ENCODE measurements at regions not wholly inside any gene's neighbourhood (a gene's known extent, or its start where the extent isn't known, plus 50 kb on each side); places are given as distances from the start of the nearest gene placed in this dataset.
A peak's percentile ranks its signal among the peaks of the same experiment; 100 is the strongest.

DNA sequence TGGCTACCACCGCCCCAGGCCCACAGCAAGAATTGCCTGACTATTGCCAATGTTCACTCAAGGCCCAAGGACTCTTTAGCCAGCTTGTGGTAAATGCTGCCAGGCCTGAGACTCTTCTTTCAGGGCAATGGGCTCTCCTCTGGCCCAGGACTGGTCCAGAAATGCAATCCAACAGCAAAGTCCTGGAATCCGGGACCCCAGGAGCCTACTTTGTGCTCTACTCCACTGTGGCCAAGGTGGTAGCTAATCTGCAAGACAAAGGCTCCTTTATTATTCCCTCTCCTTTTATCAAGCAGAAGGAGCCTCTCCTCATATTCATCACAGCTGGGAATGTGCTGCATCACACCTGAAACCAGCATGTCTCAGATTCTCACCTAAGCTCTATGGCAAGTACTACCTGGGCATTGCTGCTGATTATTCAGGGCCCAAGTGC lies 107.6 kb upstream of the PRSS58 start:
- no peak for TF ChIP-seq JUND (IDR thresholded peaks at IDR 0.05; ENCODE audit: low read depth)
- no peak for DNase-seq (ENCODE audit: low read depth in 1 of 2, low spot score in 1 of 2)
- in situ Hi-C loops (cut with HindIII; ENCODE audit: low pct_unique_long_range_greater_than_20kb, low sequenced_read_pairs) = no loop called here

DNA sequence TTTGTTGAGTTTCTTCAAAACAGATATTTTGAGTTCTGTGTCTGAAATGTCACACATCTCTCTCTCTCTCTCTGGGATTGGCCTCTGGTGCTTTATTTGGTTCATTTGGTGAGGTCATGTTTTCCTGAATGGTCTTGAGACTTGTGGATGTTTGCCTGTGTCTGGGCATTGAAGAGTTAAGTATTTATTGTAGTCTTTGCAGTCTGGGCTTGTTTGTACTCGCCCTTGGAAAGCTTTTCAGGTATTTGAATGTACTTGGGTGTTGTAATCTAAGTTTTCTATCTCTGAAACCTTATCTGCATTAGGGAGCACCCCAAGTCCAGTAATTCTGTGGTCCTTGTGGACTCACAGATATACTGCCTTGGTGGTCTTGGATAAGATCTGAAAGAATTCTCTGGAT lies 106.7 kb upstream of the PRSS58 start:
- in situ Hi-C loops (cut with HindIII; ENCODE audit: low pct_unique_long_range_greater_than_20kb, low sequenced_read_pairs) = no loop called here
- TF ChIP-seq JUND (IDR thresholded peaks at IDR 0.05; ENCODE audit: low read depth) = no peak
- no peak for DNase-seq (ENCODE audit: low read depth in 1 of 2, low spot score in 1 of 2)

DNA sequence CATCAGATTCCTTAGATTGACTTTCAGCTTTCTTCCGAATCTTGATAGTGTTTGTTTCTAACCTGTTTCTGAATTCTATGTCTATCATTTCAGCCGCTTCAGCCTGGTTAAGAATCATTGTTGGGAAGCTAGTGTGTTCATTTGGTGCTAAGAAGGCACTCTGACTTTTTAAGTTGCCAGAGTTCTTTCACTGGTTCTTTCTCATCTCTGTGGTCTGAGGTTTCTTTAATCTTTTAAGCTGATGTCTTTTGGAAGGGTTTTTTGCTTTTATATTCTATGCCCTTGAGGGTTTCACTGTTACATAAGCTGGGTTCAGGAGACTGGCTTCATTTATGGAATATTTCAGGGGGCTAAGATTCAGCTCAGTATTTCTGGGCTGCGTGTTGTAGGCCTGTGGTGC lies 104.5 kb upstream of the PRSS58 start:
- in situ Hi-C loops (cut with HindIII; ENCODE audit: low pct_unique_long_range_greater_than_20kb, low sequenced_read_pairs) = no loop called here
- no peak for DNase-seq (ENCODE audit: low read depth in 1 of 2, low spot score in 1 of 2)
- no peak for TF ChIP-seq JUND (IDR thresholded peaks at IDR 0.05; ENCODE audit: low read depth)

DNA sequence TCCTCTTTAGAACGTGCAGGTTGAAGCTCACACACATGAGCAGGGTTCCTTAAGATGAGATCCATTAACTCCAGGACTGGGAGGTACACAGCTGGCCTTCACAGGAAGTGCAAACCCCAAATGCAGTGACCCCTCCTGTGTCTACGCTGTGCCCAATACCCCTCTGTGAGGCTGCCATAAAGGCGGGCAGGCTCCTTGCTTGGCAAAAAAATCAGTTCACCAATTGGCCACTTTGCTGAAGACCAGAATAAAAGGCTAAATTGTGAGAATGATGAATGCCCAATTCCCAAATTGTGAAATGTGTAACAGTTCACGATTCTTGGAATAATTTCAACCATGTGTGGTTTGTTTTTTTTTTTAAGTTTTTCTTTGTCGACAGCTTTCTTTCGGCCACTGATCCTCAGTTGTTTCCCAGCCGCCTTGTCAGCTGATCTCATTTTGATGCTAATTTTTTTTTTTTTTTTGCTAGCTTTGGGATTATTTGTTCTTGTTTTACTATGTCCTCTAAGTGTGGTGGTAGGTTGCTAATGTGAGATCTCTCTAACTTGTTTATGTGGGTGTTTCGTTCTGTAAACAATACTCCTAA lies 101.9 kb upstream of the PRSS58 start:
- in situ Hi-C loops (cut with HindIII; ENCODE audit: low pct_unique_long_range_greater_than_20kb, low sequenced_read_pairs) = no loop called here
- no peak for DNase-seq (ENCODE audit: low read depth in 1 of 2, low spot score in 1 of 2)
- TF ChIP-seq JUND (IDR thresholded peaks at IDR 0.05; ENCODE audit: low read depth) = no peak

DNA sequence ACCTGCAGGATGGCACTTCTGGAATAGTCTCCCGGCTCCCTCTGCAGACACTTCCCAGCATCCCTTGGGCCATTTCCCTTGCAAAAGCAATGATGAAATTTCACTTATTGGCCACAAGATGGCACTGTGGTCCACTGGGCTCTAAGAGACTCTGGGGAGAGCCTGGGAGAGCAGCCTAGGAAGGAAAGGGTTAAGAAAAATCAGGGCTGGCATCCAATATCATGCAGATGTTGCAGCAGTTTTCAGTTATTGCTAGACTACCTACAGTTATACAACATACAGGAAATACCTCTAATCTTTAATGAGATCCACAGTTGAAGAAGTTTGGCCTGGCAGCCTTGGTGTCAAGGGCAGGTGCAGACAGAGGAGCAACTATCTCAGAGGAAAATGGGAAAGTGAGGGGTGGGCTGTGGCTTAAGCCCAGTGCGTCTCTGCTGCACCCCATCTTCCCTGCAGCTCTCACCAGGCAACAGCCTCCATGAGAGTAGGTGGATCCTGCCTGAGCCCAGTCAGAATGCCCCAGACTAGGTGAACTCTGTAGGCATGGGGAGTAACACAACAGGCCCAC lies 100.2 kb upstream of the PRSS58 start:
- in situ Hi-C loops (cut with HindIII; ENCODE audit: low pct_unique_long_range_greater_than_20kb, low sequenced_read_pairs) = no loop called here
- DNase-seq (ENCODE audit: low read depth in 1 of 2, low spot score in 1 of 2) = peak in 1 of 2 experiments; percentile 72
- TF ChIP-seq JUND (IDR thresholded peaks at IDR 0.05; ENCODE audit: low read depth) = no peak

DNA sequence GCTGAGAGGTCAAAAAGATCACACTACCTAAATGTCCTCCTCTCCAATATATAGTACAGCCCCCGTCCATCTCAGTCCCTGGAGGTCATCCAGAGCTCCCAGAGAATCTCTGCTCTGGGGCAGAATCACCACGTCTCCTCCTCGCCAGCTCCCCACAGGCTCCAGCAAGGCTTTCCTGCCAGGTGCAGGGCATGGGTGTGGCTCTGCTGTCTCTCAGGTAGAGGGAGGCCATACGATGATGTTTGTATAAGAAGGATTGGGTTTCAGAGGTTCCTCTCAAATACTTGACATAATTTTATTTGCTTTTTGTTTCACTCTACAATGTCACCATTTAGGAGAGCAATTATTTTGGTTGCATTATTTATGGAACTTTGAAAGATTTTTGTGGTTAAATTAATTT lies 98.3 kb upstream of the PRSS58 start:
- TF ChIP-seq JUND (IDR thresholded peaks at IDR 0.05; ENCODE audit: low read depth) = no peak

DNA sequence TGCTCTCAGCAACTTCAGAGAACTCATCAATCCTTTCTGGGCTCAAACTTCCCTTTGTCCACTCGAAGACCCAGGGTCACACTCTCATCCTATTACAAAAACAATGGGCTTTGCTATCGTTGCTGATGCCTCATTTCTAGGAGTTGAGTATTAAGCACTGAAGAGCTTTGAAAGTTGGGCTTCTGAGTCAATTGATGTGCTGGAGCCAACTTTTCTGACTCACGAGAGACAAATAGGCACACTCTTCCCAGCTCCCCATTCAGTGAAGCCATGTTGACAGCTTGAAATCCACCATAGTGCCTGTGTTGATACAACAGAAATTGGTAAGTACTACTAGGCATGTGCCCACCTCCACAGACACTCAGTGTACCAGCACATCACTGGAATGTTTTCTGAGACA lies 97.5 kb upstream of the PRSS58 start:
- TF ChIP-seq JUND (IDR thresholded peaks at IDR 0.05; ENCODE audit: low read depth) = no peak
- no peak for DNase-seq (ENCODE audit: low read depth in 1 of 2, low spot score in 1 of 2)
- in situ Hi-C loops (cut with HindIII; ENCODE audit: low pct_unique_long_range_greater_than_20kb, low sequenced_read_pairs) = no loop called here

More for the DNA sequence above, 98.3 kb upstream of the PRSS58 start:
- no peak for DNase-seq (ENCODE audit: low read depth in 1 of 2, low spot score in 1 of 2)
- in situ Hi-C loops (cut with HindIII; ENCODE audit: low pct_unique_long_range_greater_than_20kb, low sequenced_read_pairs) = no loop called here

DNA sequence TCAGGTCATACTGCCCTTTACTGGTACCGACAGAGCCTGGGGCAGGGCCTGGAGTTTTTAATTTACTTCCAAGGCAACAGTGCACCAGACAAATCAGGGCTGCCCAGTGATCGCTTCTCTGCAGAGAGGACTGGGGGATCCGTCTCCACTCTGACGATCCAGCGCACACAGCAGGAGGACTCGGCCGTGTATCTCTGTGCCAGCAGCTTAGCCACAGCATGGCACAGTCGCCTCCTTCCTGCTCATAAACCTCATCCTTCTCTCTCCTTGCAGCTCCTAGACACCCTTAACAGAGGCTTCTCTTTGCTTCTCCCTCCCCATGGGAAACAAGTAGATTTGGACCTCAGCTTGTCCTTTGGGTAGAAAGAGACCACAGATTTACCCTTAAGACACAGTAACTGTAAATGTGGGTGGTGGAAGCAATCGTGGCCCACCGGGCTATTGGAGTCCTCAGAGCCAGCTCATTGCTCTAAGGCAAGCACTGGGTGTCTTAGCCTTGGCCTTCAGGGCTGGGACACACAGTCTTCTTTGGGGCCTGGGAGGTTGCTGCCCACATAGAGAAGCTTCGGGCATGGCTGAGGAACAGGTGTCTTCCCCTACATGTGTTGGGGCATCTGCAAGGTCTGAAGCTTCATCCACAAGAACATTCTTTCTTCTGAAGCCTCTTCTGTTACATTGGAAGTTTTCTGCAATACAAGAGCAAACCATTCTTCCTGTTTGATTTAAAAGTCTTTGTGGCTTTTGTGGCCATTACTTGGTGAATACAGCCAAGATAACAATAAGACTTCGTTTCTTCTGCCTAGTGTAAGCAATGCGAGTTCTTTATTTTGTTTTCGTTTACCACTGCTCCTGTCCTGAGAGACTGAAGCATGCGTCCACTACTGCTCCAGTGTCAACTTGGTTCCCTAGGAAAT lies 95.5 kb upstream of the PRSS58 start:
- no peak for TF ChIP-seq JUND (IDR thresholded peaks at IDR 0.05; ENCODE audit: low read depth)
- no peak for DNase-seq (ENCODE audit: low read depth in 1 of 2, low spot score in 1 of 2)
- in situ Hi-C loops (cut with HindIII; ENCODE audit: low pct_unique_long_range_greater_than_20kb, low sequenced_read_pairs) = no loop called here

DNA sequence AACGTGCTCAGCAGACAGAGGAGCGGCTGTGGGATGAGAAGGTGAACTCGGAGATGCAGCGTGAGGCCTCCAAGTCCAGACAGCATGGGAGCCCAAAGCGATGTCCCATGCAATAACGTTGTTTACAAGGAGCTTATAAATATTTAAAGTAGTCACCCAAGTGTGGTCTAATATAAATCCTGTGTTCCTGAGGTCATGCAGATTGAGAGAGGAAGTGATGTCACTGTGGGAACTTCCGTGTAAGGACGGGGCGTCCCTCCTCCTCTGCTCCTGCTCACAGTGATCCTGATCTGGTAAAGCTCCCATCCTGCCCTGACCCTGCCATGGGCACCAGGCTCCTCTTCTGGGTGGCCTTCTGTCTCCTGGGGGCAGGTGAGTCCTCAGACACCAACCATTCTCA lies 94.7 kb upstream of the PRSS58 start:
- in situ Hi-C loops (cut with HindIII; ENCODE audit: low pct_unique_long_range_greater_than_20kb, low sequenced_read_pairs) = no loop called here
- no peak for TF ChIP-seq JUND (IDR thresholded peaks at IDR 0.05; ENCODE audit: low read depth)
- no peak for DNase-seq (ENCODE audit: low read depth in 1 of 2, low spot score in 1 of 2)

DNA sequence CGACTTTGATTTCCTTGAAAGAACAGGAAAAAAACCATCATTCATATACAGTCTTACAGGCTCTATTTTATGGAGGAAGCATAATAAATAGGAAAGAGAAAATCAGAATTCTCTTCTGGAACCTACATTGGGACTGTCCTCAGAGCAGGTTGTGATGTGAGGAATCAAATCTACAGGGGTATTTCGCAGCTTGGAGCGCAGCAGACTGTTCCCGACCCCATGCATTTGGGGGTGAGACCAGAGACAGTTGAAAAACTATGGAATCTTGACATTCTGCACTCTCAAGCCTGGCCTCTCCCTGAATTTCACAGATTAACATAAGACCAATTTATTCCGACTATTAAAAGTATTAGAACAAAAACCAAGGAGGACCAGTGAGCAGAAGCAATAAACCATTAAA lies 93.3 kb upstream of the PRSS58 start:
- TF ChIP-seq JUND (IDR thresholded peaks at IDR 0.05; ENCODE audit: low read depth) = no peak
- DNase-seq (ENCODE audit: low read depth in 1 of 2, low spot score in 1 of 2) = no peak
- in situ Hi-C loops (cut with HindIII; ENCODE audit: low pct_unique_long_range_greater_than_20kb, low sequenced_read_pairs) = no loop called here

DNA sequence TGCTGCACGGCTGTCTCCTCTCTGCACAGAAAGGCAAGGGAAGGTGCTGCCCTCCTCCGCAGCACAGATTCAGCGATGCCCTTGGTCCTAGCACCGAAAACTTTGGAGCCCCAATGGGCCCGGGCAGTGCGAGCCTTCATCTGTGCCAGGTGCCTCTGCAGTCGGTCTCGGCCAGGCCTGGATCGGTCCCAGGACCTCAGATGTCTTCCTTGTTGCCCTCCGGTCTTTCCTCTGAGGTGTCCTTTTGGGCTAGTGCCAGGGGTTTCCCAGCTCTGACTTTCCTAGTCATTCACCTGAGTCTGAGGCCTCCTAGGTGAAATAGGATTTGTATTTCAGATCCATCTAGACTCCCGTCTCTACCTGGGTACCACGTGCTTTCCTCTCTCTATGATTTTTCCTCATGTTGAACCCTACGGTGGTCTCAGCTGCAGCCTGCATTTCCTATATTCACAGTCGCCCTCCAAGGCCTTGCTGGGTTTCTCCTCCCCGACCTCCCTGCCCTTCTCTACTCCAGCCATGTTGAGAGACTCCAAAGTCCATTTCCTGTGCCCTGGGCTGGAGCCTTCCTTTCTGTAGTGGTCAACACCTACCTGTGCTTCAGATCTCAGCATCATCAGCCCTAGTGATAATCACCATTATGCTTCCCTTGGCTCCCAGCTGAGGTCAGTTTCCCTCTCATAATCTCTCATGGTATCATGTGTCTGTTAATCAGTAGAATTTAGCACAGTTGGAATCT lies 92.0 kb upstream of the PRSS58 start:
- no peak for TF ChIP-seq JUND (IDR thresholded peaks at IDR 0.05; ENCODE audit: low read depth)
- no peak for DNase-seq (ENCODE audit: low read depth in 1 of 2, low spot score in 1 of 2)
- in situ Hi-C loops (cut with HindIII; ENCODE audit: low pct_unique_long_range_greater_than_20kb, low sequenced_read_pairs) = no loop called here

DNA sequence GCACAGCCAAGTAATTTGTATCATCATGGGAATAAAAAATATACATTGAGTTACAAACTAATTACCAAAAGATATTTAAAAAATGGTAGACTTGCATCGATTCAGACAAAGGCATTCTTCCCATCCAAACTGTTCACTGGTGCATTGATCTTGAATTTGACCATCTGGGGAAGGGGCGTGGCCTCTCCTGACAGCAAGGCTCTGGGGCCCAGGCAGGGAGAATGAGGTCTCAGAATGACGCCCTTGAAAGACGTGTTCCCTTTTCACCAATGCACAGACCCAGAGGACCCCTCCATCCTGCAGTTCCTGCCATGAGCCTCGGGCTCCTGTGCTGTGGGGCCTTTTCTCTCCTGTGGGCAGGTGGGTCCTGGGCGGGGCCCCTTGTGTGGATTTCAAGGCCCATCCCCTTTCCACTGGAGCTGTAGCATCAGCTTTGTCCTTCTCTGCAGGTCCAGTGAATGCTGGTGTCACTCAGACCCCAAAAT lies 91.1 kb upstream of the PRSS58 start:
- DNase-seq (ENCODE audit: low read depth in 1 of 2, low spot score in 1 of 2) = no peak
- in situ Hi-C loops (cut with HindIII; ENCODE audit: low pct_unique_long_range_greater_than_20kb, low sequenced_read_pairs) = no loop called here
- no peak for TF ChIP-seq JUND (IDR thresholded peaks at IDR 0.05; ENCODE audit: low read depth)

Measured in T47D (cell line).